SH-SY5Y (cell line): ENCODE measurements at regions not wholly inside any gene's neighbourhood (a gene's known extent, or its start where the extent isn't known, plus 50 kb on each side); places are given as distances from the start of the nearest gene placed in this dataset.

ENCODE experiments used
- GATA2 ChIP-seq: IDR thresholded peaks from 2 replicates; pipeline ENCODE4 v1.6.1; 2011; ENCODE audit warnings: mild to moderate bottlenecking, low read depth, low read length
- GATA3 ChIP-seq: IDR thresholded peaks from 2 replicates; pipeline ENCODE4 v1.6.1; 2011; ENCODE audit warnings: low read depth, mild to moderate bottlenecking, low read length, moderate library complexity

- no peak for TF ChIP-seq GATA2
- TF ChIP-seq GATA3: no peak
Observed at GRCh38 chr6:12543953-12544352, 172.6 kb upstream of the PHACTR1 start.
